ENCODE measurements at regions not wholly inside any gene's neighbourhood (a gene's known extent, or its start where the extent isn't known, plus 50 kb on each side); places are given as distances from the start of the nearest gene placed in this dataset.
"Not testable (repeated sequence)": the region's sequence is repeated elsewhere in the genome, so short reads cannot be mapped to it uniquely, and the experiment has no call there.

DNA sequence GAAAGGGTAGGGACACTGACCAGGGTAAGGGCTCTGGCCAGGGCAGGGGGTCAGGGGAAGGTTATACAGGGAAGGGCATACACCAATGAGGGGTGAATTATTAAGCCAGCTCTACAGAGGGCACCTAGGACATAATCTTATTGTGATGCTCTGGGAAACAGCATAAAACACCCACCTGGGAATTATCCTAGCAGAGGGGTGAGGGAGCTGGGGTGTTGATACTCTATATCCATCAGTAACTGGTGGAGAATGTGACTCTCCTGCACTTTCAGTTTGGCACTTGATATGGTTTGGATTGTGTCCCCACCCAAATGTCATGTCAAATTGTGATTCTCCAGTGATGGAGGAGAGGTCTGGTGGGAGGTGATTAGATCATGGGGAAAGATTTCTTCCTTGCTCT lies 291.2 kb downstream of the ASMT start:
- no peak for DNase-seq

DNA sequence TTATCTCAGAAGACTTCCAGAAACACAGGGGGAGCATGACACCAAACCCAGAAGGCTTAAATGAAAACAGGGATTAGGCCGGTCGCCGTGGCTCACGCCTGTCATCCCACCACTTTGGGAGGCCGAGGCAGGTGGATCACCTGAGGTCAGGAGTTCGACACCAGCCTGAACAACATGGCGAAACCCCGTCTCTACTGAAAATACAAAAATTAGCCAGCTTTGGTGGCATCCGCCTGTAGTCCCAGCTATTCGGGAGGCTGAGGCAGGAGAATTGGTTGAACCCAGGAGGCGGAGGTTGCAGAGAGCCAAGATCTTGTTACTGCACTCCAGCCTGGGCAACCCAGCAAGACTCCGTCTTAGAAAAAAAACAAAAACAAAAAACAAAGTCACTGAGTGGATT lies 294.1 kb downstream of the ASMT start:
- DNase-seq: not testable (repeated sequence)

DNA sequence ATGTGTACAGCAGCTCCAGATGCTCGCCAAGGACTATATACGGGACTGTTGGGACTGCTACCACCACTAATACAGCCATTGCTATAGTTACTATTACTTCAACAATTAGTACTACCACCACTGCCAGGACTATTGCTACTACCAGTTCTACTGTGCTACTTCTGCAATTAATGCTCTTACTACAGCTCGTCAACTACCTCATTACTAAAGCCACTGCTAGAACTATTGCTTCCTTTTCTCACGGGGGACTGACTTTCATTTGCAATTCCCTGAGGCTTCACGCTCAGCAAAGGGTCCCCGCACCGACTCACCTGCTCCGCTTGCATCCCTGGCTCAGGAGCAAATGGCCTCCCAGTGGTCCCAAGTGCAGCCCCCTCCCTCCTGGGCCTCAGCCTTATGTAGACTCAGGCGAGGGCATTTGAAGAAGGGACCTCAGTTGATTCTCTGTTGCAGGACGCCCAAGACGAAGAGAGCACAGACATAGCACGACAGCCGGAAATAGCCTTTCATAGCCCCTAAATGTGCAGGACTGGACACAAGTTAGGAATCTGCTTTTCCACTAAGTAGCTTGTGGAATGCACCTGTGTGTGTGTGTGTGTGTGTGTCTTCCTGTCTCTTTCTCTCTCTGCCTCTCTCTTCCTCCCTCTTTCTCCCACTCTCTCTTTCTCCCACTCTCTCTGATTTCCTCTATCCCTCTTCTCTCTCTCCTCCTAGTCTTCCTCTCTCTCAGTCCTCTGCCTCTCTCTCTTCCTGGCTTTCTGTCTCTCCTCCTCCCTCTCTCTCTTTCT lies 294.8 kb downstream of the ASMT start:
- DNase-seq: no peak

DNA sequence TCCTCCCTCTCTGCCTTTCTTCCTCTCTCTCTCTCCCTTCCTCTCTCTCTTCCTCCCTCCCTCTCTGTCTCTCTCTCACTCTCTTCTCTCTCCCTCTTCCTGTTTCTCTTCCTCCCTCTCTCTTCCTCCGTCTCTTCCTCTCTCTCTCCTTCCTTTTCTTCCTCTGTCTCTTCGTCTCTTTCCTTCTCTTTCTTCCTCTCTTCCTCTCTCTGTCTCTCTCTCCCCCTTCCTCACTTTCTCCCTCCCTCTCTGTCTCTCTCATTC lies 295.3 kb downstream of the ASMT start:
- DNase-seq: no peak

DNA sequence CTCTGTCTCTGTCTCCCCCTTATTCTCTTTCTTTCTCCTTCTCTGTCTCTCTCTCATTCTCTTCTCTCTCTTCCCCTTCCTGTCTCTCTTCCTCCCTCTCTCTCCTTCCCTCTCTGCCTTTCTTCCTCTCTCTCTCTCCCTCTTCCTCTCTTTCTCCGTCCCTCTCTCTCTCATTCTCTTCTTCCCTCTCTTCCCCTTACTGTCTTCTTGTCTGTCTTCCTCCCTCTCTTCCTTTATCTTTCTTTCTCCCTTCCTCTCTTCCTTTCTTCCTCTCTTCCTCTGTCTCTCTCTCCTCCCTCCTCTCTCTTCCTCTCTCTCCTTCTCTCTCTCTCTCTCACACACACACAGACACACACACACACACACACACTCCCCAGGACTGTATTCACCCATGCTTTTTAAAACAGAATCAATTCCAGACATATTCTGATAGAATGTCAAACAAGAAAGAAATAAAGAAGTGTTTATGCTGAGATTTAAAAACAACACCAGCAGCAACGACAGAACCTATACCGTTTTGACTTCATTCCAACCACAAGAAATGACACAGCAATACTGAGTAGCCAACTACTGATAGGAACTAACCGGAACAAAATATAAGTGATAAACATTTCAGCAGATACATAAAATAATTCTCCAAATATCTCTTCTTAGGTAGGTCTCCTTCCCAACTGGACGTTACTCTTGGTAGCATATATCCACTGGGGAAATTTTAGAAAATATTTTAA lies 296.7 kb downstream of the ASMT start:
- no peak for DNase-seq

DNA sequence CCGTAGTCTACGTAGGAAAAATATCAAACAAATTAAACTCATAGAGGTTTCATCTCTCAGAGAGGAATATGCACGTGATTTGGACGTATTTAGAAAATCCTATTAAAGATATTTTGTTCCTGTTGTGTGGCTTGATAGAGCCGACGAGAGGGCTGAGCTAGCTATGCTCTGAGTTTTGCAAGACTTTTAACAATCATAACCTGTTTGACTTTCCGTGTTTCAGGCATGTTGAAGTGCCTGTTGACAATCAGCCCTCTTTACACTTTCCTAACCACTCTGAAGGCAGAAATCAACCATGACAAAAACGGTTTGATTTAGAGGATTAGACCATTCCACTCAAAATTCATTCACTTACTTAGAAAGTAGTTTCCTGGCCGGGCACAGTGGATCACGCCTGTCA lies 297.3 kb downstream of the ASMT start:
- DNase-seq: peak; percentile 53

DNA sequence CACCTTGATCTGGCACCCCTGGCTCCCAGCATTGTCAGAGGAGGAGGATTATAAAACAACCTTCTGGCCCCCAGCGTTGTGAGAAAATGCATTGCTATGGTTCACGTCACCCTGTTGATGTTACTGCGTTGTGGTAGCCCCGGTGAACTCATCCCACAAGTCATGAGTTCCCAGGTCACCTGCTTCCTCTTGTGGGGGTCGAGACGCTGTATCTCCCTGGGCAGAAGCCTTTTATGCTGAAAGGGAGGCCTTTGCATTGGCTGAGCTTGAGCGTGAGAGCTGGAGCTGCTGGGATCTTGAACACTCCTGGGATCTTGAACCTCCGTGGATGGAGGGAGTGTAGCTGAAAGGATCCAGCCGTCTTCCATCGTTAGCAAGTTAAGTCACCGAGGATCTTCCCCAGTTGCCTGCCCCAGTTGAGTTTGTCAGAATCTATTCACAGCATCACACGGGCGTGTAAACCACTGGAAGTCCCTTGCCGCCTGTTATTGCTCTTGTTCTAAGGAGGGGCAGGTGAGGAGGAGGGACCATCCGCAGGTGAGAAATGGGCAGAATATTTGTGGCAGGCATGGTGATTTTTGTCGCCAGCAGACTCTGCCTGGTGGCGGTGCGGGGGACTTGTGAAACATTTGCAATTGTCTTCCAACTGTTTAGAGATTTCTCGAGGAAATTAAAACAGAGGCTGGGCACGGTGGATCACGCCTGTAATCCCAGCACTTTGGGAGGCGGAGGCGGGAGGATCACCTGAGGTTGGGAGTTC lies 299.9 kb downstream of the ASMT start:
- no peak for DNase-seq

DNA sequence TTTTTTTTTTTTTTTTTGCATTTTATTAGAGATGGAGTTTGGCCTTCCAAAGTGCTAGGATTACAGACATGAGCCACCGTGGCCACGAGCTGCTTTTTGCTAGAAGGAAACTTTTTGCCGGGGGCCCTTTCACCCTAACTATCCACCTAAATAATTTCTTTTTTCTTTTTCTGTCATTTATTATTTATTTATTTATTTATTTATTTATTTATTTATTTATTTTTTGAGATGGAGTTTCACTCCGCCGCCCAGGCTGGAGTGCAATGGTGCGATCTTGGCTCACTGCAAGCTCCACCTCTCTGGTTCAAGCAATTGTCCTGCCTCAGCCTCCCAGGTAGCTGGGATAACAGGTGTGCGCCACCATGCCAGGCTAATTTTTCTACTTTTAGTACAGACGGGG lies 303.9 kb downstream of the ASMT start:
- DNase-seq: no peak

DNA sequence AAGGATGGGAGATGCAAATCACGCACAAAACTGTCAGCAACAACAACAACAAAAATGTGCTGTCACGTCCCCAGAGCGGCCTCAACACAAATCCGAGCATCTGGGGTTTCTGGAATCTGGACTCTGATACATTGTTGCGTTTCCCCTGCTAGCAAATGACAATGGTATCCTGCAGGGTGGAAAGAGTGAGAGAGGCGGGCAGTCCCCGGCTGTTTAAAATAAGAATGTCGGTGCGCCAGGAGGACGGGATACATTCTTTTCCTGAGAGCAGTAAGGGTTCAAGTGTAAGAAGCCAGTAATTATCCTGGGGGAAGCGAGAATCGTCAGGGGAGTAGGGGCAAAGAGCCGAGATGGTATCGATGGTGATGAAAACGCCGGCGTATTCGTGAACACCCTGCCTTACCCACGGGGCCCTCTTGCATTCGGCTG lies 310.2 kb downstream of the ASMT start:
- DNase-seq: peak; percentile 14

DNA sequence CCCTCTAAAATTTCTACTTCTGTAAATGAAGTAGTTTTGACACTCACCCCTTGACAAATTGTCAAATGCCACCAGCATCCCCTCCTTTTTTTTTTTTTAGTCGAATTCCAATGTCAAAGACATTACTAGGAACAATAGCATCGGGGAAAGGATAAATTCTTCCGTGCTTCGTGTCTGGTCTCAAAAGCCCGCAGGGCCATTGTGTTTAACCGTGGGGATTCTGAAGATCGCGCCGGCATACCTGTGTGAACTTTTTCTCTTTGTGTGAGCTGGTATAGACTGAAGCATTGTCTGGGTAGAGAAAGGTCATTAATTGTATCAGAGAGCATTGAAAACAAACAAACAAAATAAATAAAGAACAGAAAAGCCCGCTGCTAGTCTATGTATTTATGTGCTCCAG lies 313.9 kb downstream of the ASMT start:
- DNase-seq: no peak

DNA sequence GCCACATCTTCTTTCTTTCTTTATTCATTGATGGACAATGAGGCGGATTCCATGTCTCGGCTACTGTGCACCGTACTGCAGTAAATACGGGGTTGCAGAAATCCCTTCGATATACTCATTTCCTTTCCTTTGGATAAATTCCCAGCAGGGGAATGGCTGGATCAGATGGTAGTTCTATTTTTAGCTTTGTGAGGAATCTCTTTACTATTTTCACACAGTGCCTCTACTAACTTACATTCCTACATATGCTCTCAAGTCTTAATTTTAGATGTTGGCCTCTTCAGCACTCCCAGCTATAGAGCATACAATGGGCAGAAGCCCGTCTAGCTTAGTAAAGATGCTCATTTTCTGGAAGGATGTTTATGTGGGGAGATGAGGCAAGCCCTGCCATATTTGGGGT lies 317.4 kb downstream of the ASMT start:
- DNase-seq: no peak

DNA sequence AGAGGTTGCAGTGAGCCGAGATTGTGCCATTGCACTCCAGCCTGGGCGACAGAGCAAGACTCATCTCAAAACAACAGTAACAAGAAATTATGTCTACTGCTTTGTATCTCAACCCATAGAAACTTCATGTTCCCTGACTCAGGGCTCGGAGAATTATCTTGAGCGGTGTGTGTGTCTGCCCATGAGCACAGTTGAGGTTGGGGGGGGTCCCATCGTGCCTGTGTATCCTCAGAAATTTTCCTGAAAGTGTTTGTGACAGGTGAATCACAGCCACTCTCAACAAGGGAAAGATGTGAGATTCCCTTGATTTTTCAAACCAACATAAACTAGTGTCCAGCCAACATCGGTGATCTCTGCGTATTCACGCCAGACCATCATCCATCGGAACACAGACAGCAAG lies 319.1 kb downstream of the ASMT start:
- no peak for DNase-seq

DNA sequence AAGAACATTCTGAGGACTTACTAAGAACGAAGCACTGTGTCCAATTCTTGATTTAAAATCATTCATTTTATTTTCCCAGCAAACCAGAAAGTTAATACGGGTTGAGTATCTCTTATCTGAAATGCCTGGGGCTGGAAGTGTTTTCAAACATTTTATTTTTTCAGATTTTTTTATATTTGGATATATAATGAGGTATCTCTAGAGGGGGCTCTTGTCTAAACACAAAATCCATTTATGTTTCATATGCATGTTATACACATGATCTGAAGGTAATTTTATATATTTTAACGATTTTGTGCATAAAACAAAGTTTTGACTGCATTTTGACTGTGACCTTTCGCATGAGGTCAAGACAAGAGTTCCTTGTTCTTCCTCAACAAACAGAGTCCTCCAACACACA lies 320.9 kb downstream of the ASMT start:
- no peak for DNase-seq

DNA sequence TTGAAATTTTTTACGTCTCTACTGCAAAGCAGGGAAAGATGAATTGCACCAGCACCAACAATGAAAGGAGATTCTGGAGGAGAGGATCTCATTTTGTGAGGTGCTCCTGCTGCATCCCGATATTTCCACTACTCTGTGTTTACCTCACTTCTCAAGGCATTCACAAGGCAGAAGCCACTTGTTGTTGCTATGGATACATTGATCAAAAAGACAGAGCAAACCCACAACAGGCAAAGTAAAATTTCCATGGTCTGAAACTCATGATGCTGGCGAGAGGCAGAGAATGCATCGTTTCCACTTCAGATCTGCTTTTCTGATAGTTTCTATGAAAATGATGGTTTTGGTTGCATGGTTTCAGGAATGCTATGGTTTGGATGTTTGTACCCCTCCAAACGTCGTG lies 323.3 kb downstream of the ASMT start:
- no peak for DNase-seq

DNA sequence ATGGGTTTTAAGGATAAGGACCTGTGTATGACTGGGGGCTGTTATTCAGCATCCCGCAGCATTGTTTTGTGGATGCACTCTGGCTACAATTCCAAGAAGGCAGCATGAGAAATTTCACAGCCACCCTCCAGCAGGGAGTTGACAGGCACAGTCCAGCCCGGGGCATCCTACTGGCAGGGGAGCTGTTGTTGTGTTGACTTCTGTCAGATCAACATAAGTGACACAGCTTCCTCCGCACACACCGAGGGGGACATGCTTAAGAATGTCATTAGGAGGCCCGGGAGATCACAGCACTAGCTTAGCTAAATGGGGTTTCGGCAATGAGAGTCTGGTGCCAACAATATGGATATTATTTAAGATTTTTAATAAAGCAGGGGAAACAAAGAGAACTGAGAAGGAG lies 326.5 kb downstream of the ASMT start:
- DNase-seq: no peak

DNA sequence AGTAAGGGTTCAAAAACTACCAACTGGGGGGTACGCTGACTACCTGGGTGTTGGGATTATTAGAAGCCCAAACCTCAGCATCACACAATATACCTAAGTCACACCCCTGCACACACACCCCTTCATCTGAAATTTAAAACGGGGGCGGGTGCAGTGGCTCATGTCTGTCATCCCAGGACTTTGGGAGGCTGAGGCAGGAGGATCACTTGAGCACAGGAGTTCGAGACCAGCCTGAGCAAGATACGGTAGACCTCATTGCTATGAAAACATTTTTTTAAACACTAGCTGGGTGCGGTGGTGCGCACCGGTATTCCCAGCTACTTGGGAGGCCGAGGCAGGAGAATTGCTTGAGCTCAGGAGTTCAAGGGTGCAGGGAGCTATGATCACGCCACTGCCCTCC lies 331.0 kb downstream of the ASMT start:
- no peak for DNase-seq

DNA sequence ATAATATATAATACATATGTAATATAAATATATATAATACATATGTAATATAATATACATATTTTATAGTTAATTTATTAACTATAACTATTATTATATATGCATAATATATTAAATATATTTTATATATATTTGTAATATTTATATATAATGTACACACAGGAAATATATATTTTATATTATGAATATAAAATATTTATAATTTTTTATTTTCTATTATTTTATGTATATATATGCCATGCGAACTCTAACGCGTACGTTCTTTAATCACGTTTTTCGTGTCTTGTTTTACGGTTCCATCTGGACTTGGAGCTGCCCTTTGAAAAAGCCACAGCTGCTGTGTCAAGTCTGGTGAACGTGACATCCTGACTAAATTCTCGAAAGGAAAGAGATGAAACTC lies 332.1 kb downstream of the ASMT start:
- DNase-seq: no peak

All from NCI-H345 (cell line).